Gastrocnemius medialis (tissue), 4 donors: ENCODE measurements at regions not wholly inside any gene's neighbourhood (a gene's known extent, or its start where the extent isn't known, plus 50 kb on each side); places are given as distances from the start of the nearest gene placed in this dataset.

Source experiments
- ATAC-seq, 2 donors: fragments of 150-250 bp; one replicate each; pipeline ENCODE4 v1.9.1; 2016
- DNase-seq, 2 donors: peaks; one replicate each; pipeline ENCODE4 v3.0.0-alpha.2; 2019
- H3K27ac ChIP-seq, 4 donors: fragments of 200-600 bp; sonication (generic); 1 replicate in 1 of 4; 2 replicates in 3 of 4; pipeline ENCODE4 v1.5.1; 2016 to 2018; ENCODE audit warnings: mild to moderate bottlenecking in 2 of 4, moderate library complexity in 1 of 4
- H3K27me3 ChIP-seq, 3 donors: fragments of 200-600 bp; sonication (generic) in 2 of 3; 1 replicate in 1 of 3; 2 replicates in 2 of 3; pipeline versions ENCODE4 v1.5.1 to v1.6.0; 2016 to 2019; ENCODE audit warnings: mild to moderate bottlenecking in 1 of 3, moderate library complexity in 1 of 3
- H3K36me3 ChIP-seq, 2 donors: fragments of 200-600 bp; sonication (generic) in 1 of 2; one replicate each; pipeline ENCODE4 v1.5.1; 2017 to 2018
- H3K4me1 ChIP-seq, 2 donors: fragments of 200-600 bp; sonication (generic) in 1 of 2; one replicate each; pipeline ENCODE4 v1.5.1; 2016 to 2017; ENCODE audit warnings: mild to moderate bottlenecking in 2 of 2
- H3K4me3 ChIP-seq, 4 donors: fragments of 200-600 bp; sonication (generic) in 3 of 4; 1 replicate in 1 of 4; 2 replicates in 3 of 4; pipeline ENCODE4 v1.5.1; 2016 to 2019; ENCODE audit warnings: mild to moderate bottlenecking in 2 of 4
- H3K9me3 ChIP-seq, 3 donors: fragments of 200-600 bp; sonication (generic) in 2 of 3; 1 replicate in 1 of 3; 2 replicates in 2 of 3; pipeline ENCODE4 v1.5.1; 2016 to 2019
- CTCF ChIP-seq, 5 experiments: fragments of 450-650 bp in 3 of 5; fragments of 200-600 bp in 2 of 5; sonication (generic) in 2 of 5; IDR thresholded peaks in 4 of 5; conservative IDR thresholded peaks in 1 of 5; 1 replicate in 4 of 5; 2 replicates in 1 of 5; pipeline ENCODE4 v1.5.1; 2016 to 2019; ENCODE audit warnings: antibody characterized with exemption in 5 of 5, mild to moderate bottlenecking in 3 of 5, moderate library complexity in 3 of 5
- POLR2A ChIP-seq, 2 donors: fragments of 450-650 bp; IDR thresholded peaks; one replicate each; pipeline ENCODE4 v1.6.1; 2017; ENCODE audit warnings: antibody characterized with exemption in 2 of 2, mild to moderate bottlenecking in 2 of 2, moderate library complexity in 2 of 2
- in situ Hi-C, 4 donors: fragments of 200-750 bp; cut with MboI; loops; one replicate each; pipeline versions ENCODE4 v1.15.0 to v1.8.0; 2017; ENCODE audit warnings: low sequenced_read_pairs in 4 of 4
- intact Hi-C: fragments of 100-400 bp; cut with DNase I; formaldehyde crosslinking; loops from one replicate; pipeline ENCODE4 v1.15.1; 2023; ENCODE audit warnings: low total_unique reads

DNA sequence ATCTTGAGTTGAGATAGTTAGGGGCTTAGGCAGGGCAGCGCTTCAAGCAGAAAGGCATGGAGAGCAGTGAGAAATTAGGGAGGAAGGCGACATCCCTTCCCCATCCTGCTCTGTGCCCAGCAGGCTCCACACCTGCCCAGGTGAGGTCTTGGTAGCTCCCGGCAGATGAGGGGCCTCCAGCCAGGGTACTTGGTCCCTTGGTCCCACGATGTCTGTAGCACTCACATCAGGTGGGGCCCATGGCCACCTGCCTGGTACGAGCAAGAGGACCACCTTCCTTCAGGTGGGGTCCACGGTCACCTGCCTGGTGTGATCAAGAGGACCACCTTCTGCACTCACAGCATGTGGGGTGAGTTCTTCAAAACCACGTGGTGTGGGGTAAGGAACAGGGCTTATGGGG lies 91.2 kb downstream of the GALR1 start:
- ATAC-seq (no peak), DNase-seq (no peak)
- in situ Hi-C loops (no loop called here), intact Hi-C loops (no loop called here)
- Histone ChIP-seq H3K36me3 (no peaks in the 10 kb centered on the region), H3K27ac (no peak overlapping the region), H3K9me3 (no peaks in the 10 kb centered on the region), H3K4me3 (no peak overlapping the region), H3K27me3 (no peaks in the 10 kb centered on the region), H3K4me1 (no peaks in the 10 kb centered on the region)
- TF ChIP-seq POLR2A (IDR thresholded peaks at IDR 0.05) (no peak), CTCF (IDR thresholded peaks at IDR 0.05 in 4 of 5, conservative IDR thresholded peaks at IDR 0.05 in 1 of 5) (no peak)

DNA sequence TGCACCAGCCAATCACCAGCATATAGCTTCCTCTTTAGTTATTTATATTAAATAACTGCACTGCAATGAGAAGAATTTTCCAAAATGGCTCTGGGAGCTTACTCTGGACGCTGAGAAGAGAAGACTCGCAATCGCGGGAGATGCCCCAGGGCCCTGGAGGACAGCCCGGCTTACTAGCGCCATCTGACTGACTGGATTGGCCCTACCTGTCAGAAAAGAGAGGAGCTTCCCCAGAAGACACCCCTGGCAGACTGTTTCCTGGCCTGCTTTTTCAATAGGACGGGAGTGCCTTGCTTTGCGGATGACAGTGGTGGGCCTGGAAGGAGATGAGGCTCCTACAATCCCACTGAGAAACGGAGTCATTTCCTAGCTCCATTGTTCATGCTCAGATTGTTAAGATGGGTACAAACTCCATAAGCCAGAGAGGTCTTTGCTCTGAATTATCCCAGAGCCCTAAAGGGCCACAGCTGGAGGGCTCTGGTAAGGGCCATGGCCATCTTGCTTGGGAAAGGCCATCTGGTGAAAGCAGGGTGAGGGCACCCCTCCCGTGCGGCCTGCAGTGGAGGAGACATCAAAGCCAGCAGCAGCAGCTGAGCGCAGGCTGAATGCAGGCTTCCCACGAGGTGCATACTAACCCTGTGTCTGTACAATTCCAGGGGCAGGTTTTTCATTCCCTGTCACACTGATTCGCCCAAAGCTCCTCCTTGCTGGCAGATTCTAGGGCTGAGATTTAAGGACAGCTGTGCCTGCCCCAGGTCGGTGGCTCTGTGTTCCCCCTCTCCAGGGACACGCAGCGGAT lies 92.1 kb downstream of the GALR1 start:
- Histone ChIP-seq H3K9me3 (no peaks in the 10 kb centered on the region), H3K36me3 (no peaks in the 10 kb centered on the region), H3K4me3 (no peak overlapping the region), H3K27me3 (no peaks in the 10 kb centered on the region), H3K4me1 (no peaks in the 10 kb centered on the region), H3K27ac (no peak overlapping the region)
- DNase-seq, result no peak
- ATAC-seq, result no peak
- TF ChIP-seq CTCF (IDR thresholded peaks at IDR 0.05 in 4 of 5, conservative IDR thresholded peaks at IDR 0.05 in 1 of 5) (no peak), POLR2A (IDR thresholded peaks at IDR 0.05) (no peak)
- intact Hi-C loops, result no loop called here
- in situ Hi-C loops, result no loop called here

DNA sequence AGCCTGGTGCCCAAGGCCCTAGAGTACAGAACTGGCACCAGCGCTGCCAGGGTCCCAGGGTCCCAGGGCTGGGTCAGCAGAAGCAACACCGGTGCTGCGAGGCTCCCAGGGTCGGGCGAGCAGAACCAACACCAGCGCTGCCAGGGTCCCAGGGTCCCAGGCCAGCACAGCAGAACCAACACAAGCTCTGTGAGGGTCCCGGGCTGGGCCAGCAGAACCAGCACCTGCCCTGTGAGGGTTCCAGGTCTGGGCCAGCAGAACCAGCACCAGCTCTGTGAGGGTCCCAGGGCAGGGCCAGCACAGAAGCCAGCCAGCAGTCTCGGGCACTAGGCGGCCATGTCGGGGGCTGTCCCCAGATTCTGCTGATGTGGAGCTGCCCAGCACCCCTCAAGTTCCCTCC lies 93.1 kb downstream of the GALR1 start:
- H3K36me3 ChIP-seq, result no peaks in the 10 kb centered on the region
- TF ChIP-seq CTCF (IDR thresholded peaks at IDR 0.05 in 4 of 5, conservative IDR thresholded peaks at IDR 0.05 in 1 of 5), result no peak
- TF ChIP-seq POLR2A (IDR thresholded peaks at IDR 0.05), result no peak
- no peak overlapping the region for H3K27ac ChIP-seq
- no peak overlapping the region for H3K4me3 ChIP-seq
- in situ Hi-C loops (no loop called here), intact Hi-C loops (no loop called here)
- DNase-seq (no peak), ATAC-seq (no peak)
- no peaks in the 10 kb centered on the region for H3K27me3 ChIP-seq
- H3K4me1 ChIP-seq, result no peaks in the 10 kb centered on the region
- H3K9me3 ChIP-seq, result no peaks in the 10 kb centered on the region

GRCh38 chr18:77343846-77344510 lies 94.3 kb downstream of the GALR1 start:
- intact Hi-C loops, result no loop called here
- Histone ChIP-seq H3K4me1 (no peaks in the 10 kb centered on the region), H3K9me3 (no peaks in the 10 kb centered on the region), H3K27ac (no peak overlapping the region), H3K27me3 (no peaks in the 10 kb centered on the region), H3K36me3 (no peaks in the 10 kb centered on the region), H3K4me3 (no peak overlapping the region)
- DNase-seq (no peak), ATAC-seq (no peak)
- TF ChIP-seq POLR2A (IDR thresholded peaks at IDR 0.05) (no peak), CTCF (IDR thresholded peaks at IDR 0.05 in 4 of 5, conservative IDR thresholded peaks at IDR 0.05 in 1 of 5) (no peak)
- in situ Hi-C loops, result no loop called here
